Heart right ventricle (tissue), 16 donors: ENCODE measurements at regions not wholly inside any gene's neighbourhood (a gene's known extent, or its start where the extent isn't known, plus 50 kb on each side); places are given as distances from the start of the nearest gene placed in this dataset.

Source experiments
- ATAC-seq, 8 donors: fragments of 200-7000 bp; cut with Tn5 transposase; one replicate each; pipeline ENCODE4 v1.9.1; 2020; ENCODE audit warnings: mild to moderate bottlenecking in 8 of 8, moderate library complexity in 8 of 8, moderate number of reproducible peaks in 1 of 8
- DNase-seq, 2 donors: peaks; one replicate each; pipeline ENCODE4 v3.0.0-alpha.2; 2020
- H3K27ac ChIP-seq, 10 donors: fragments of 200-600 bp; sonication (generic) in 2 of 10; one replicate each; pipeline versions ENCODE4 v1.5.0 to v1.8.0; 2020 to 2022; ENCODE audit warnings: mild to moderate bottlenecking in 3 of 10
- H3K27me3 ChIP-seq, 7 donors: fragments of 200-600 bp; one replicate each; pipeline ENCODE4 v1.8.0; 2021 to 2022; ENCODE audit warnings: mild to moderate bottlenecking in 2 of 7
- H3K36me3 ChIP-seq, 9 donors: fragments of 200-600 bp; sonication (generic) in 1 of 9; one replicate each; pipeline versions ENCODE4 v1.5.0 to v1.8.0; 2020 to 2022; ENCODE audit warnings: mild to moderate bottlenecking in 2 of 9
- H3K4me1 ChIP-seq, 9 donors: fragments of 200-600 bp; sonication (generic) in 1 of 9; one replicate each; pipeline versions ENCODE4 v1.5.0 to v1.8.0; 2020 to 2022; ENCODE audit warnings: mild to moderate bottlenecking in 4 of 9
- H3K4me3 ChIP-seq, 10 donors: fragments of 200-600 bp; sonication (generic) in 2 of 10; one replicate each; pipeline versions ENCODE4 v1.5.0 to v1.8.0; 2020 to 2022; ENCODE audit warnings: mild to moderate bottlenecking in 7 of 10, moderate library complexity in 2 of 10
- H3K9me3 ChIP-seq, 11 donors: fragments of 200-600 bp in 10 of 11; sonication (generic) in 2 of 11; one replicate each; pipeline versions ENCODE4 v1.5.0 to v1.8.0; 2013 to 2022; ENCODE audit warnings: mild to moderate bottlenecking in 2 of 11, control low read depth in 1 of 11, moderate library complexity in 1 of 11
- WGBS, 2 donors: extraction: QIAGEN DNeasy Blood & Tissue Kit; methylation state at CpG; one replicate each; pipeline ENCODE4 v1.1.7; 2013; ENCODE audit warnings: inconsistent platforms in 1 of 2; 5-methylcytosine and 5-hydroxymethylcytosine counted together
- intact Hi-C, 10 donors: fragments of 100-400 bp; cut with DNase I; formaldehyde crosslinking; loops; one replicate each; pipeline versions ENCODE4 v1.11.1 to v1.14.2; 2022
- TF ChIP-seq, protein P1 (sequence below), 9 donors: fragments of 200-600 bp; sonication (generic) in 2 of 9; IDR thresholded peaks; one replicate each; pipeline versions ENCODE4 v1.5.0 to v1.8.0; 2021 to 2022; ENCODE audit warnings: antibody characterized with exemption in 9 of 9, mild to moderate bottlenecking in 5 of 9, moderate library complexity in 1 of 9
- donor health status: Arrhythmogenic right ventricular cardiomyopathy.
- donor health status: ischemic (EF 13 %, LVEDD 7.1; RV severe dilation, severe dysfunction).
- donor health status: healthy with polysubstance abuse.
- donor health status: DM: no; HTN: yes; CAD: no.
- donor health status: DM: no; HTN: no; CAD: no.
- donor health status: ischemic (EF 25% LVEDD 6.9; RV normal size, moderate dysfunction).
- donor health status: ischemic (EF 25% LVEDD 5.7; RV mildly dilated, moderate dysfunction).
- donor health status: healthy.
- donor health status: DM: yes; HTN: yes; CAD: no.
- donor health status: Ischemic cardiomyopathy.
- donor health status: ischemic (EF 35%, LVEDD 5.7; RV mildly dilated, moderate dysfunction).
- donor health status: nonischemic (EF 11% LVEDD 7.7; RV severe dilation, severe dysfunction).
- donor health status: DM: yes; HTN: yes; CAD: no.
- donor health status: PGD.
- donor health status: ischemic (EF 29% LVEDD 5.4; RV normal size, mild dysfunction).
- donor health status: nonischemic (EF 23%, LVEDD 6.1; RV moderate dilation, normal function).

DNA sequence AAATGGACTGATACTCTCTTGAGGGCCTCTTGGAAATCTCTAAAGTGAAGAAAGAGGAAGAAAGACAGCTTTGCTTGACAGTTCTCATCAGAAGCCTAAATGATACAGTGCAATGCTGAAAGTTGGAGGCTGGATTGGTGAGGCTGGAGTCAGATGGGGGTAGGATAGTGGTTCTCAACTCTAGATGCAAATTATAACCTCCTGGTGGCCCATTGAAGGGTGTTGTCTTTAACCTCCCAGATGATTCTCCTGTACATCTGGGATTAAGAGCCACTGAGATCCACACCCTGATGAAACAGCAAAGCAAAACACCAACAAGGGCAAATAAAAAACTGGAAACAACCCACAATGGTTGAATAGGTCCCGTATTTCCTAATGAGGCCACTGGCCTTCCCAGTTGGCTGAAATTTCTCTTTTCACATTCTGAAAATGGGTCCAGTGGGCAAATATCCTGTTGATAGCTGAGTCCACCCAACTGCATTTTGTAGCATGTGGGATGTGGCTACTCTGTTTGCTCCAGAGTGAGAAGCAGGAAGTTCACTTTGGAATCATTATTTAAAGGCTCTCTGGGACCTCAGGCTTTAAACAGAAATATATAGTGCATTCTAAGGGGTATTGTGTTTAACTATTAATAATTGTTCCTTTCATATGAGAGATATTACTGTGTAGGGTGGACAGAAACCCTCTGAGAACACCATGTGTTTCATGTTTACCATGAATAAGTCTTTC is 208.1 kb downstream of the SOX4 start:
- 47 to 50% methylated on average over 1 of the region's 1 CpG for WGBS, 2 donors

DNA sequence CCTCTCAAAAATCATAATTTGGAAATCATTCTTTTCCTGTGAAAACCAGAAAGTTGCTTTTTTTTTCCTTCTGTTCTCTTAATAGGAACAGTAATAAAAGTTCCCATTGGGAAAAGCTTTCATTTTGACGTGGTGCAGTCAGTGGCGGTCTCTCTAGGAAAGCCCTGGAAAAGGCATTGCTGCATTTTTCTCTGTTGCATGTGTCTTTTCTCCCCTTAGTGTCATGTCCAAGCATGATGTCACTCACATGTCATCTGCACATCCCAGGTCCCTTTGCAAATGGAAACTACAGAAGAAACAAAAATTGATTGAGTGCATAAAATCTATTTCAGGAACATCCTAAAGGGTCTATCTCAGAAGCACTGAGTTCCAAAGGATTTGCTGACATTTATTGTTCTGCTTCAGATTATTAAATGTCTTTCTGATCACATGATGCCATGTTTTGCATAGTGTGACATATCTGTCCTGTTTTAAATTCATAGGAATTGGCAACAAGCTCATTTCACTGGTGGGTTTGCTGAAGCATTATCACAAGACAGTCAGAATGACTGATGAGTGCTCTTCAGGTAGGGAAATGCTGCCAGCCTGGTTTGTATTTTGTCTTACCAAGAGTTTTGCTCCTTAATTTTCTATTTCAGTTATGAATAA is 208.7 kb downstream of the SOX4 start:
- H3K4me1 ChIP-seq, result peaks cover 0 to 21% (median 13%) of the 10 kb centered on the region in 9 donors
- no peaks in the 10 kb centered on the region for H3K36me3 ChIP-seq
- H3K9me3 ChIP-seq, result no peaks in the 10 kb centered on the region
- WGBS, 2 donors, result 53 to 70% methylated on average over 2 of the region's 2 CpGs
- H3K27ac ChIP-seq, result peak overlapping the region in 8 of 10 donors; percentile 5 to 74 (median 46)
- intact Hi-C loops, result loop anchor here in 1 of 10 donors (5.0 kb wide), 1 partner anchor 205 kb away; no protein-coding TSS in a partner anchor
- H3K27me3 ChIP-seq, result no peaks in the 10 kb centered on the region
- ATAC-seq (peak in 4 of 8 donors; percentile 48 to 70 (median 66)), DNase-seq (no peak)
- H3K4me3 ChIP-seq, result no peak overlapping the region
- TF ChIP-seq, protein P1, sequence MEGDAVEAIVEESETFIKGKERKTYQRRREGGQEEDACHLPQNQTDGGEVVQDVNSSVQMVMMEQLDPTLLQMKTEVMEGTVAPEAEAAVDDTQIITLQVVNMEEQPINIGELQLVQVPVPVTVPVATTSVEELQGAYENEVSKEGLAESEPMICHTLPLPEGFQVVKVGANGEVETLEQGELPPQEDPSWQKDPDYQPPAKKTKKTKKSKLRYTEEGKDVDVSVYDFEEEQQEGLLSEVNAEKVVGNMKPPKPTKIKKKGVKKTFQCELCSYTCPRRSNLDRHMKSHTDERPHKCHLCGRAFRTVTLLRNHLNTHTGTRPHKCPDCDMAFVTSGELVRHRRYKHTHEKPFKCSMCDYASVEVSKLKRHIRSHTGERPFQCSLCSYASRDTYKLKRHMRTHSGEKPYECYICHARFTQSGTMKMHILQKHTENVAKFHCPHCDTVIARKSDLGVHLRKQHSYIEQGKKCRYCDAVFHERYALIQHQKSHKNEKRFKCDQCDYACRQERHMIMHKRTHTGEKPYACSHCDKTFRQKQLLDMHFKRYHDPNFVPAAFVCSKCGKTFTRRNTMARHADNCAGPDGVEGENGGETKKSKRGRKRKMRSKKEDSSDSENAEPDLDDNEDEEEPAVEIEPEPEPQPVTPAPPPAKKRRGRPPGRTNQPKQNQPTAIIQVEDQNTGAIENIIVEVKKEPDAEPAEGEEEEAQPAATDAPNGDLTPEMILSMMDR (IDR thresholded peaks at IDR 0.05), result no peak

More for the DNA sequence above, 208.1 kb downstream of the SOX4 start:
- Histone ChIP-seq H3K9me3 (no peaks in the 10 kb centered on the region), H3K4me3 (no peak overlapping the region), H3K27ac (peak overlapping the region in 8 of 10 donors; percentile 5 to 74 (median 46)), H3K4me1 (peaks cover 0 to 17% (median 11%) of the 10 kb centered on the region in 9 donors), H3K27me3 (no peaks in the 10 kb centered on the region), H3K36me3 (no peaks in the 10 kb centered on the region)
- intact Hi-C loops, result loop anchor here in 1 of 10 donors (5.0 kb wide), 1 partner anchor 204 kb away; no protein-coding TSS in a partner anchor
- ATAC-seq (peak in 5 of 8 donors; percentile 16 to 55 (median 48)), DNase-seq (no peak)
- TF ChIP-seq, protein P1 (IDR thresholded peaks at IDR 0.05), result no peak

DNA sequence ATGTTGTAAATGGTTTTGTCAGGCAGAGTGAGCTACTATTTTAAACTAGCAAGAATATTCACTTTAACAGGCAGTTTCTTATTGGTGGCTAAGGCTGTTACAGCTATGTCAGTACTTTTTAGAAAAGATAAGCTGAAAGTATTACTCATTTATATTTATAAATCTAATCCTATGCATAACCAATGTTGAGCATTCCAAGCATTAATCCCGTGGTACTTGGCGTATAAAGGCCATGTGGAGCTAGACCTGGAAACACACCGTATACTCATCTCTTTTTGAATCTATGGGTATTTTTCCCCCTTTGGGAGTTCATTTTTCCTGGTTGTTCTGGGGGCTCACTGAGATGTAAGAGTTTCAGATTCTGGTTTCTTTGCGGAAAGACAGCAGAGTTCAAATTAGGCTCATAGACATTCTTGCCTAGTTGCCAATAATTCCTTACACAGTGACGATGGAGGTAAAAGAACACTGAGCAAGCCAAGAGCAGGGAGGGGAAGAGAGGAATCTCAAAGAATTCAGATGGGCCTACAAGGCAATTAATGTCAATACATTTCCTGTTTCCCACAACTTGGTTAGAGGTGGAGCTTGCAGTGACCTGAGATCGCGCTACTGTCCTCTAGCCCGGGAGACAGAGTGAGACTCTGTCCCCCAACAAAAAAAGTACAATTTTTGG is 211.5 kb downstream of the SOX4 start:
- 70 to 72% methylated on average over 8 of the region's 8 CpGs for WGBS, 2 donors
- Histone ChIP-seq H3K36me3 (no peaks in the 10 kb centered on the region), H3K27me3 (no peaks in the 10 kb centered on the region), H3K9me3 (no peaks in the 10 kb centered on the region), H3K27ac (peak overlapping the region in 2 of 10 donors; percentile 47 to 51), H3K4me3 (no peak overlapping the region), H3K4me1 (peaks cover 3 to 44% (median 31%) of the 10 kb centered on the region in 9 donors)
- ATAC-seq (peak in 5 of 8 donors; percentile 26 to 42 (median 30)), DNase-seq (peak in 1 of 2 donors; percentile 7)
- TF ChIP-seq, protein P1 (IDR thresholded peaks at IDR 0.05), result no peak
- intact Hi-C loops, result loop anchor here in 1 of 10 donors (5.0 kb wide), 1 partner anchor 208 kb away; no protein-coding TSS in a partner anchor
